Loucy (cell line): ENCODE measurements at regions not wholly inside any gene's neighbourhood (a gene's known extent, or its start where the extent isn't known, plus 50 kb on each side); places are given as distances from the start of the nearest gene placed in this dataset.

Source experiments
- H2AFZ ChIP-seq: fragments of 200-600 bp; sonication (generic); 2 replicates; pipeline ENCODE4 v1.6.0; 2016; ENCODE audit warnings: antibody characterized with exemption, mild to moderate bottlenecking, low read length, moderate library complexity
- H3F3A ChIP-seq: fragments of 200-600 bp; 2 replicates; pipeline ENCODE4 v1.6.0; 2016; ENCODE audit warnings: antibody characterized with exemption, low read depth, mild to moderate bottlenecking
- H3K27me3 ChIP-seq: fragments of 200-600 bp; sonication (generic); 2 replicates; pipeline ENCODE4 v1.6.1; 2014; ENCODE audit warnings: low read length, mild to moderate bottlenecking; ENCODE audit not compliant: insufficient read depth, poor library complexity, severe bottlenecking
- H3K36me3 ChIP-seq: fragments of 200-600 bp; sonication (generic); 2 replicates; pipeline ENCODE4 v1.6.1; 2016; ENCODE audit warnings: low read length; ENCODE audit not compliant: insufficient read depth
- H3K4me1 ChIP-seq: fragments of 200-600 bp; sonication (generic); 2 replicates; pipeline ENCODE4 v1.5.1; 2014; ENCODE audit warnings: low read length, mild to moderate bottlenecking; ENCODE audit not compliant: insufficient read depth, poor library complexity, severe bottlenecking
- H3K4me2 ChIP-seq: fragments of 200-600 bp; sonication (generic); 2 replicates; pipeline ENCODE4 v1.6.0; 2014; ENCODE audit warnings: antibody characterized with exemption, low read length, low read depth, mild to moderate bottlenecking; ENCODE audit not compliant: poor library complexity, severe bottlenecking
- H3K4me3 ChIP-seq: fragments of 200-600 bp; sonication (generic); 2 replicates; pipeline ENCODE4 v1.5.1; 2014; ENCODE audit warnings: low read length, mild to moderate bottlenecking, mixed read lengths; ENCODE audit not compliant: poor library complexity, severe bottlenecking
- H3K79me2 ChIP-seq: fragments of 200-600 bp; sonication (generic); 2 replicates; pipeline ENCODE4 v1.6.1; 2014; ENCODE audit warnings: low read length; ENCODE audit not compliant: insufficient read depth
- H3K9ac ChIP-seq: fragments of 200-600 bp; sonication (generic); 2 replicates; pipeline ENCODE4 v1.6.0; 2014; ENCODE audit warnings: mild to moderate bottlenecking, low read depth, low read length, moderate library complexity; ENCODE audit not compliant: poor library complexity, severe bottlenecking
- H3K9me2 ChIP-seq: fragments of 200-600 bp; sonication (generic); replicated peaks from 2 replicates; pipeline ENCODE4 v1.6.1; 2016; ENCODE audit warnings: low read depth, low read length, mixed read lengths
- H3K9me3 ChIP-seq: fragments of 200-600 bp; sonication (generic); 2 replicates; pipeline ENCODE4 v1.6.1; 2014; ENCODE audit warnings: mild to moderate bottlenecking, antibody characterized with exemption, low read length, low read depth; ENCODE audit not compliant: insufficient read depth
- H4K20me1 ChIP-seq: fragments of 200-600 bp; sonication (generic); 2 replicates; pipeline ENCODE4 v1.6.0; 2014; ENCODE audit warnings: antibody characterized with exemption, low read length, mild to moderate bottlenecking; ENCODE audit not compliant: insufficient read depth, poor library complexity, severe bottlenecking
- CTCF ChIP-seq: fragments of 200-600 bp; sonication (generic); conservative IDR thresholded peaks from 2 replicates; pipeline ENCODE4 v1.5.1; 2014; ENCODE audit warnings: mild to moderate bottlenecking, antibody characterized with exemption, low read length
- EZH2phosphoT487 ChIP-seq: fragments of 200-600 bp; IDR thresholded peaks from 2 replicates; pipeline ENCODE4 v1.6.1; 2018; ENCODE audit warnings: antibody characterized with exemption, mild to moderate bottlenecking, moderate library complexity, borderline replicate concordance

- TF ChIP-seq CTCF (no peak), EZH2phosphoT487 (no peak)
- H3K4me1 ChIP-seq = no peaks in the 10 kb centered on the region
- H3K9ac ChIP-seq = no peak overlapping the region
- no peaks in the 10 kb centered on the region for H3K36me3 ChIP-seq
- no peaks in the 10 kb centered on the region for H3F3A ChIP-seq
- H3K4me3 ChIP-seq = no peak overlapping the region
- no peaks in the 10 kb centered on the region for H3K79me2 ChIP-seq
- H3K9me3 ChIP-seq = no peaks in the 10 kb centered on the region
- H4K20me1 ChIP-seq = no peaks in the 10 kb centered on the region
- H3K27me3 ChIP-seq = no peaks in the 10 kb centered on the region
- H2AFZ ChIP-seq = no peak overlapping the region
- H3K4me2 ChIP-seq = no peak overlapping the region
- no peaks in the 10 kb centered on the region for H3K9me2 ChIP-seq
Measured at GRCh38 chr12:125744201-125744600, 679.0 kb downstream of the AACS start.

- H3K79me2 ChIP-seq = no peaks in the 10 kb centered on the region
- H3K27me3 ChIP-seq = no peaks in the 10 kb centered on the region
- TF ChIP-seq EZH2phosphoT487 (no peak), CTCF (no peak)
- H3K4me1 ChIP-seq = no peaks in the 10 kb centered on the region
- no peaks in the 10 kb centered on the region; the same call in 1 of the 2 replicates for H3K9me3 ChIP-seq
- H3K9me2 ChIP-seq = no peaks in the 10 kb centered on the region
- no peak overlapping the region for H3K4me3 ChIP-seq
- H3F3A ChIP-seq = no peaks in the 10 kb centered on the region
- no peaks in the 10 kb centered on the region for H4K20me1 ChIP-seq
- no peaks in the 10 kb centered on the region for H3K36me3 ChIP-seq
- H2AFZ ChIP-seq = no peak overlapping the region
- H3K4me2 ChIP-seq = no peak overlapping the region
- no peak overlapping the region for H3K9ac ChIP-seq
Measured at GRCh38 chr12:125755512-125755911, 690.3 kb downstream of the AACS start.

GRCh38 chr12:125766091-125766490 is 700.9 kb downstream of the AACS start:
- Histone ChIP-seq H3K9me3 (no peaks in the 10 kb centered on the region), H2AFZ (no peak overlapping the region), H3K4me3 (no peak overlapping the region), H3K36me3 (no peaks in the 10 kb centered on the region), H3K9ac (no peak overlapping the region), H3K9me2 (no peaks in the 10 kb centered on the region), H3F3A (no peaks in the 10 kb centered on the region), H4K20me1 (no peaks in the 10 kb centered on the region), H3K27me3 (no peaks in the 10 kb centered on the region), H3K4me2 (no peak overlapping the region), H3K79me2 (no peaks in the 10 kb centered on the region), H3K4me1 (no peaks in the 10 kb centered on the region)
- TF ChIP-seq EZH2phosphoT487 (no peak), CTCF (no peak)
